ENCODE measurements at regions not wholly inside any gene's neighbourhood (a gene's known extent, or its start where the extent isn't known, plus 50 kb on each side); places are given as distances from the start of the nearest gene placed in this dataset.

GRCh38 chr11:116545912-116546311 is 226.9 kb downstream of the BUD13 start:
- Histone ChIP-seq H3K27me3 (peaks cover 0 to 22% (median 0%) of the 10 kb centered on the region in 4 donors), H3K9me3 (no peaks in the 10 kb centered on the region), H3K4me1 (no peaks in the 10 kb centered on the region), H3K27ac (no peak overlapping the region), H3K36me3 (no peaks in the 10 kb centered on the region), H3K4me3 (no peak overlapping the region)
- no peak for DNase-seq
- TF ChIP-seq CTCF (IDR thresholded peaks at IDR 0.05): no peak
- no peak for TF ChIP-seq POLR2A (IDR thresholded peaks at IDR 0.05)
- 75 to 85% methylated on average over 6 of the region's 6 CpGs for WGBS, 2 donors
- intact Hi-C loops (cut with DNase I): no loop called here

- intact Hi-C loops (cut with DNase I): no loop called here
- Histone ChIP-seq H3K27me3 (peaks cover 0 to 31% (median 0%) of the 10 kb centered on the region in 4 donors), H3K9me3 (no peaks in the 10 kb centered on the region), H3K36me3 (no peaks in the 10 kb centered on the region), H3K4me1 (no peaks in the 10 kb centered on the region), H3K27ac (no peak overlapping the region), H3K4me3 (no peak overlapping the region)
- no peak for DNase-seq
- TF ChIP-seq CTCF (IDR thresholded peaks at IDR 0.05) (no peak), POLR2A (IDR thresholded peaks at IDR 0.05) (no peak)
- 62 to 73% methylated on average over 10 of the region's 10 CpGs for WGBS, 2 donors
Measured at GRCh38 chr11:116544721-116545120, 228.1 kb downstream of the BUD13 start.

GRCh38 chr11:116543911-116544475 is 228.8 kb downstream of the BUD13 start:
- Histone ChIP-seq H3K4me1 (no peaks in the 10 kb centered on the region), H3K36me3 (no peaks in the 10 kb centered on the region), H3K27ac (no peak overlapping the region), H3K9me3 (no peaks in the 10 kb centered on the region), H3K4me3 (no peak overlapping the region), H3K27me3 (peaks cover 0 to 38% (median 0%) of the 10 kb centered on the region in 4 donors)
- no peak for TF ChIP-seq POLR2A (IDR thresholded peaks at IDR 0.05)
- no peak for TF ChIP-seq CTCF (IDR thresholded peaks at IDR 0.05)
- no peak for DNase-seq
- intact Hi-C loops (cut with DNase I): no loop called here
- 53 to 82% methylated on average over 4 of the region's 4 CpGs for WGBS, 2 donors

- peaks cover 0 to 38% (median 0%) of the 10 kb centered on the region in 4 donors for H3K27me3 ChIP-seq
- intact Hi-C loops (cut with DNase I): no loop called here
- H3K4me3 ChIP-seq: no peak overlapping the region
- no peaks in the 10 kb centered on the region for H3K9me3 ChIP-seq
- TF ChIP-seq CTCF (IDR thresholded peaks at IDR 0.05): no peak
- TF ChIP-seq POLR2A (IDR thresholded peaks at IDR 0.05): no peak
- H3K4me1 ChIP-seq: no peaks in the 10 kb centered on the region
- 45 to 53% methylated on average over 4 of the region's 4 CpGs for WGBS, 2 donors
- no peaks in the 10 kb centered on the region for H3K36me3 ChIP-seq
- no peak for DNase-seq
- H3K27ac ChIP-seq: no peak overlapping the region
Measured at GRCh38 chr11:116543099-116543498, 229.7 kb downstream of the BUD13 start.

GRCh38 chr11:116542406-116542805 is 230.4 kb downstream of the BUD13 start:
- Histone ChIP-seq H3K36me3 (no peaks in the 10 kb centered on the region), H3K4me3 (no peak overlapping the region), H3K9me3 (no peaks in the 10 kb centered on the region), H3K27me3 (peaks cover 0 to 45% (median 0%) of the 10 kb centered on the region in 4 donors), H3K27ac (no peak overlapping the region), H3K4me1 (no peaks in the 10 kb centered on the region)
- no peak for DNase-seq
- intact Hi-C loops (cut with DNase I): no loop called here
- WGBS, 2 donors: 77 to 86% methylated on average over 6 of the region's 6 CpGs
- no peak for TF ChIP-seq CTCF (IDR thresholded peaks at IDR 0.05)
- TF ChIP-seq POLR2A (IDR thresholded peaks at IDR 0.05): no peak

All from esophagus squamous epithelium (tissue), 5 donors.